HepG2 (cell line): ENCODE measurements at regions not wholly inside any gene's neighbourhood (a gene's known extent, or its start where the extent isn't known, plus 50 kb on each side); places are given as distances from the start of the nearest gene placed in this dataset.

ENCODE experiments used
- CSRNP2 ChIP-seq: sonication (generic); formaldehyde crosslinking; conservative IDR thresholded peaks from 2 replicates; pipeline ENCODE4 v1.8.0; 2022; ENCODE audit warnings: low read depth, missing genetic modification reagents
- DR1 ChIP-seq: sonication (generic); formaldehyde crosslinking; IDR thresholded peaks from 2 replicates; pipeline ENCODE4 v1.8.0; 2021; ENCODE audit warnings: mild to moderate bottlenecking, missing genetic modification reagents, inconsistent platforms
- HOXA3 ChIP-seq: sonication (generic); formaldehyde crosslinking; IDR thresholded peaks from 2 replicates; pipeline ENCODE4 v1.5.0; 2020; ENCODE audit warnings: missing genetic modification reagents
- REL ChIP-seq: sonication (generic); formaldehyde crosslinking; conservative IDR thresholded peaks from 2 replicates; pipeline ENCODE4 v1.8.0; 2022; ENCODE audit warnings: mild to moderate bottlenecking, missing genetic modification reagents, moderate library complexity
- SMAD1 ChIP-seq: sonication (generic); formaldehyde crosslinking; IDR thresholded peaks from 2 replicates; pipeline ENCODE4 v1.4.0; 2020; ENCODE audit warnings: missing genetic modification reagents, low read depth, mild to moderate bottlenecking, borderline replicate concordance
- ZNF142 ChIP-seq: sonication (generic); formaldehyde crosslinking; IDR thresholded peaks from 2 replicates; pipeline ENCODE4 v1.4.0; 2020; ENCODE audit warnings: missing genetic modification reagents
- TF ChIP-seq, protein P1 (sequence below): fragments of 450-650 bp; IDR thresholded peaks from 2 replicates; pipeline ENCODE4 v1.6.1; 2017; ENCODE audit warnings: mild to moderate bottlenecking
- TF ChIP-seq, protein P2 (sequence below): sonication (generic); formaldehyde crosslinking; IDR thresholded peaks from 2 replicates; pipeline ENCODE4 v1.5.0; 2020; ENCODE audit warnings: mild to moderate bottlenecking, missing genetic modification reagents, moderate library complexity
- TF ChIP-seq, protein P3 (sequence below): sonication (generic); formaldehyde crosslinking; IDR thresholded peaks from 2 replicates; pipeline ENCODE4 v1.9.0; 2021; ENCODE audit warnings: missing genetic modification reagents, borderline replicate concordance

GRCh38 chr1:90850898-90851710 is 134.0 kb upstream of the BARHL2 start (continued):
- TF ChIP-seq, protein P1, sequence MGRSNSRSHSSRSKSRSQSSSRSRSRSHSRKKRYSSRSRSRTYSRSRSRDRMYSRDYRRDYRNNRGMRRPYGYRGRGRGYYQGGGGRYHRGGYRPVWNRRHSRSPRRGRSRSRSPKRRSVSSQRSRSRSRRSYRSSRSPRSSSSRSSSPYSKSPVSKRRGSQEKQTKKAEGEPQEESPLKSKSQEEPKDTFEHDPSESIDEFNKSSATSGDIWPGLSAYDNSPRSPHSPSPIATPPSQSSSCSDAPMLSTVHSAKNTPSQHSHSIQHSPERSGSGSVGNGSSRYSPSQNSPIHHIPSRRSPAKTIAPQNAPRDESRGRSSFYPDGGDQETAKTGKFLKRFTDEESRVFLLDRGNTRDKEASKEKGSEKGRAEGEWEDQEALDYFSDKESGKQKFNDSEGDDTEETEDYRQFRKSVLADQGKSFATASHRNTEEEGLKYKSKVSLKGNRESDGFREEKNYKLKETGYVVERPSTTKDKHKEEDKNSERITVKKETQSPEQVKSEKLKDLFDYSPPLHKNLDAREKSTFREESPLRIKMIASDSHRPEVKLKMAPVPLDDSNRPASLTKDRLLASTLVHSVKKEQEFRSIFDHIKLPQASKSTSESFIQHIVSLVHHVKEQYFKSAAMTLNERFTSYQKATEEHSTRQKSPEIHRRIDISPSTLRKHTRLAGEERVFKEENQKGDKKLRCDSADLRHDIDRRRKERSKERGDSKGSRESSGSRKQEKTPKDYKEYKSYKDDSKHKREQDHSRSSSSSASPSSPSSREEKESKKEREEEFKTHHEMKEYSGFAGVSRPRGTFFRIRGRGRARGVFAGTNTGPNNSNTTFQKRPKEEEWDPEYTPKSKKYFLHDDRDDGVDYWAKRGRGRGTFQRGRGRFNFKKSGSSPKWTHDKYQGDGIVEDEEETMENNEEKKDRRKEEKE, result no peak
- TF ChIP-seq ZNF142, result peak; percentile 70; the same call in 1 of the 2 replicates
- no peak for TF ChIP-seq SMAD1 (CRISPR knock-in tag)
- TF ChIP-seq, protein P2, sequence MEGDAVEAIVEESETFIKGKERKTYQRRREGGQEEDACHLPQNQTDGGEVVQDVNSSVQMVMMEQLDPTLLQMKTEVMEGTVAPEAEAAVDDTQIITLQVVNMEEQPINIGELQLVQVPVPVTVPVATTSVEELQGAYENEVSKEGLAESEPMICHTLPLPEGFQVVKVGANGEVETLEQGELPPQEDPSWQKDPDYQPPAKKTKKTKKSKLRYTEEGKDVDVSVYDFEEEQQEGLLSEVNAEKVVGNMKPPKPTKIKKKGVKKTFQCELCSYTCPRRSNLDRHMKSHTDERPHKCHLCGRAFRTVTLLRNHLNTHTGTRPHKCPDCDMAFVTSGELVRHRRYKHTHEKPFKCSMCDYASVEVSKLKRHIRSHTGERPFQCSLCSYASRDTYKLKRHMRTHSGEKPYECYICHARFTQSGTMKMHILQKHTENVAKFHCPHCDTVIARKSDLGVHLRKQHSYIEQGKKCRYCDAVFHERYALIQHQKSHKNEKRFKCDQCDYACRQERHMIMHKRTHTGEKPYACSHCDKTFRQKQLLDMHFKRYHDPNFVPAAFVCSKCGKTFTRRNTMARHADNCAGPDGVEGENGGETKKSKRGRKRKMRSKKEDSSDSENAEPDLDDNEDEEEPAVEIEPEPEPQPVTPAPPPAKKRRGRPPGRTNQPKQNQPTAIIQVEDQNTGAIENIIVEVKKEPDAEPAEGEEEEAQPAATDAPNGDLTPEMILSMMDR (CRISPR knock-in tag), result peak; percentile 66
- TF ChIP-seq, protein P3, sequence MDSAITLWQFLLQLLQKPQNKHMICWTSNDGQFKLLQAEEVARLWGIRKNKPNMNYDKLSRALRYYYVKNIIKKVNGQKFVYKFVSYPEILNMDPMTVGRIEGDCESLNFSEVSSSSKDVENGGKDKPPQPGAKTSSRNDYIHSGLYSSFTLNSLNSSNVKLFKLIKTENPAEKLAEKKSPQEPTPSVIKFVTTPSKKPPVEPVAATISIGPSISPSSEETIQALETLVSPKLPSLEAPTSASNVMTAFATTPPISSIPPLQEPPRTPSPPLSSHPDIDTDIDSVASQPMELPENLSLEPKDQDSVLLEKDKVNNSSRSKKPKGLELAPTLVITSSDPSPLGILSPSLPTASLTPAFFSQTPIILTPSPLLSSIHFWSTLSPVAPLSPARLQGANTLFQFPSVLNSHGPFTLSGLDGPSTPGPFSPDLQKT (CRISPR knock-in tag), result no peak
- peak; percentile 63 for TF ChIP-seq HOXA3 (CRISPR knock-in tag)
- no peak for TF ChIP-seq DR1 (CRISPR knock-in tag)
- no peak for TF ChIP-seq CSRNP2
- no peak for TF ChIP-seq REL
